ENCODE measurements at regions not wholly inside any gene's neighbourhood (a gene's known extent, or its start where the extent isn't known, plus 50 kb on each side); places are given as distances from the start of the nearest gene placed in this dataset.

DNA sequence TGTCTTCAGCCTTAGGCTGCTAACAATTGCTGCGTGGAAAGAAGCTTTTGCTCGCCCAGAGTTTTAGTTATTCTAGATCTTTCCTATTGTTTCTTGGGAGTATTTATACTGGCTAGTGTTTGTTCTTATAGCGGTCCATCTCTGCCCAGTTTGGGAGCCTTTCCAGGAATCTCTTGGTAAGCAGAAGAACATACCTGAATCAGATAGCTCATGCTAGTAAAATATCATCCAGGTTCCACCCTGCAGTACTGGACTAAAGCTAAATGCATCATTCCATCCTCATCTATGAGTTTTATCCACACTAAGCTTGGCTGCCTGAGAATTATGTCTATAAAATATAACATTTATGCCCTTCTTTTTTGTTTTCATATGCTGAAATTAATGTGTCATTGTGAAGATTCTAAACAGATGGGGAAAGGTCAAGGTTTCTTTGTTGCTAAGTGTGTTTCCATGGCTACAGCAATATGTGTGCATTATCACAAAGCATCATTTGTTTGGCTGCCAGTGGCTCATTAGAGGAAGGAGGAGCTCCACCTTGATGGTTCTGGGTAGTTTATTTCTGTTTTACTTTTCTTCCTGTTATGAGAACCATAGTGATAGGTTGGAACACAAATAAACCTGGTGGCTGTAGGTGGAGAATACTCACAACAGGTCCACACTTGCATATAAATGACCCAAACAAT is 182.8 kb downstream of the PIK3C3 start:
- no peak for DNase-seq (ENCODE audit: low spot score)
- intact Hi-C loops (cut with DNase I) = no loop called here

DNA sequence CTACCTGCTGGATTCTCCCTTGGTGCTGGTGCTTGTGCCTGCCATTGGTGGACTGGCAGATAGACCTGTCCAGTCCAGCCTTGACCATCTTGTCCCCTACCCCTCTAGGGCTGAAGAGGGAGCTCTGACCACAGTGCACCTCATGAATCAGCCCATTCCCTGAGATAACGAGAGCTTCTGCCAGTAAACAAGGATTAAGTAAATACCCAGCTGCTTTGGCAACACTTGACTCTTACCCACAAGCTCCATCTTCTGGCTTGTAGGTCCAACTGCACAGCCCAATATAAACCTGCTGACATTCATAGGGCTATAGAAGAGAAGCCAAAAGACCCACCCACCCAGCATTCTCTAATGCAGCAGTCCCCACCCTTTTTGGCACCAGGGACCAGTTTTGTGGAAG is 186.4 kb downstream of the PIK3C3 start:
- no peak for DNase-seq (ENCODE audit: low spot score)
- intact Hi-C loops (cut with DNase I) = loop anchor here in 1 of 2 donors (1.0 kb wide), 1 partner anchor 48 kb away; no protein-coding TSS in a partner anchor

DNA sequence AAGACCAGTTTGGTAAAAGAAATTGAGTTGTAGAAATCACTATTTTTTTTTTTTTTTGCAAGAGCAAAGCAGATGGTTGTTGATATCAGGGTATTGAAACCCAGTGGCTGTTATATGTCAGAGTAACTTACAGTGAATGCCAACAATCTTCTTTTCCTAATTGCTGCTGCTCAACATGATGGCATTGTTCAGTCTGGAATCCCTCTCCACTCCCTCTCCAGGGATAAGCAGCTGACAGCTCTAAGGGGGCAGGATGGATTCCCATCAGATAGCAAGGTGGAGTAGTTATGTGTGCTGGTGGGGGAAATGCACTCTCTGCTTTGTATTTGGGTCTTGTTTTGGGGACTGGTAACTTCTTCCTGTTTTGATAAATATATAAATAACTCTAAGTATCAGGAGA is 200.0 kb downstream of the PIK3C3 start:
- intact Hi-C loops (cut with DNase I) = no loop called here
- DNase-seq (ENCODE audit: low spot score) = no peak

DNA sequence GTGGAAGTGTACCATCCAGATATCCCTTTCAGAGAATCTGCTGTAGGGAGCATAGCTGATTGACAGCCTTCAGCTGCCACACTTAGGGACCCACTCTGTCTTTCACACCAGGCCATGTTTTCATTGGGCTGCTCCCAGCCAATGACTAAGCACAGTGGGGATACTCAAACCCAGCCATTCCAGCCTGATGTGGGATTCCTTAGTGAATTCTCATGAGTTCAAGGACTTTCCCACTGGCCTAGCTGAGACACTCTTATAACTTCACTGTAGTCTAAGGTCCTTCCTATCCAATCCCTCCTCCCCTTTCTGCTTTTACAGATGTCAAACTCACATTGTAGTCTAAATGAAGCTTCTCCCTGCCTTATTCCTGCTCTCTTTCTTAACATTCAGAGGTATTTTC is 201.2 kb downstream of the PIK3C3 start:
- DNase-seq (ENCODE audit: low spot score) = no peak
- intact Hi-C loops (cut with DNase I) = no loop called here

DNA sequence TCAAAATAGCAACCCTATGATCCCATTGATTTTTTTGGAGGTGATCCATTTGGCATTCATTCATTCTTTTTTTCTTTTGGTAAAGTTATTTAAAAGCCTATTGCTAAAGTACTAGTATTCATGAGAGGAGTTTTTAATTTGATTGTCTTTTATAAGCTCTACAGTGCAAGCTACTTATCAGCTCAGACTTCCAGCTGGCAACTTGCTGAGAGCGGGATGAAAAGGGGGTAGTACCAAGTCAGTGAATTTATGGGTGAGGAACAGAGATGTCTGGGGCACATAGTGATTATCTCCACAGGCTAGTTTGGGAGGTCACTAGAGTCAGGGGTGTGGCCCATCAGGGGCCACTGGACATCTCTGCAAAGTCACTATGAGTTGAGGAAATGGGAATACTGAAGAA is 202.4 kb downstream of the PIK3C3 start:
- no peak for DNase-seq (ENCODE audit: low spot score)
- intact Hi-C loops (cut with DNase I) = no loop called here

DNA sequence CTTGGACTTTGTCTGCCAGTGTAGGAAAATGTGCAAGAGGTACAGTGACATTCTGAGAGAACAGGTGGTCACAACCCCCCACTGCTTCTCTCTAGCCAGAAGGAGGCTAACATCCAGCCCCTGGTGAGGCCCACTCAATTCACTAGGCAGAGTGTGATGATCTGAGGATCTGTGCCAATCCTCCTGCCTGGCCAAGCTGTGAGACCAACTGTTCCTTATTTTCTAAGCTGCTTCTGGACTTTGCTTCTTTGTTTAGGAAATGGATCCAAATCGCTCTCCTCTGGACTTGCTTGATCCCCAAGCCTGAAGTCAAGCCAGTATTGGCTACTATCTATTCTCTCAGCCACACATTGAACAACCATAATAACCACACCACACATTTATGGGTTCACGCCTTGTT is 202.8 kb downstream of the PIK3C3 start:
- intact Hi-C loops (cut with DNase I) = no loop called here
- DNase-seq (ENCODE audit: low spot score) = no peak

DNA sequence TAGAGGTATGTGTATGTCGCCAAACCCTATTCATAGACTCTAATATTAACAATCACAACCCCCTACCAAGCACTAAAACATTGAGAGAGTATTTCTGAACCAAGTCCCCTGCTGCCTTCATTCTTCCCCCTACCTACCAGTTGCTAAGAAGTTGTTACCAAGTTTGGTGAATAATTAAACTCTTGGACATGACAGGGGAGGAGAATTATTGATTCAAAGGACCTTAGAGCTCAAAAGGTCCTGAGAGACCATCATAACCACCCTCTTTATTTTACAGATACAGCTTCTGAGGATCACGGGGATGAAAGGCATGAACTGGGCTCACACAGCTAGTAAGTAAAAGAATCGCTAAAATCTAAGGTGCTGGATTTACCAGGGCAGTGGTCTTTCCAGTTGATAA is 204.1 kb downstream of the PIK3C3 start:
- intact Hi-C loops (cut with DNase I) = no loop called here
- DNase-seq (ENCODE audit: low spot score) = no peak

DNA sequence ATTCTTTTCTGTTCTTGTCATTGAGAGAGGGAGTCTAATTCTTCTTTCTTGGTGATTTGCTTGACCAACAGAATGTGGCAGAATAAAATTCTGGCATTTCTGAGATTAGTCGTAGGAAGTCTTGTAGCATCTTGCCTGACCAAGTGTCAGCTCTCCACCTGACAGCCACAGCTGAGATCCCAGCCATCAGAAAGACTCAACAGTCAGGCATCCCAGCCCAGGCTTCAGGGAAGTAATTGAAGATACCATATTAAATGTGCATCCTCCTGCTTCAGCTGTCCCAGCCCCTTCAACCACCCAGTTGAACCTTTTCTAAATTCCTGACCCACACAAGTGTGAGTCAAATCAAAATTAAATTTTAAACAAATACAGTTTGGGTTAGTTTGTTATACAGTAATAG is 208.3 kb downstream of the PIK3C3 start:
- DNase-seq (ENCODE audit: low spot score) = no peak
- intact Hi-C loops (cut with DNase I) = no loop called here

DNA sequence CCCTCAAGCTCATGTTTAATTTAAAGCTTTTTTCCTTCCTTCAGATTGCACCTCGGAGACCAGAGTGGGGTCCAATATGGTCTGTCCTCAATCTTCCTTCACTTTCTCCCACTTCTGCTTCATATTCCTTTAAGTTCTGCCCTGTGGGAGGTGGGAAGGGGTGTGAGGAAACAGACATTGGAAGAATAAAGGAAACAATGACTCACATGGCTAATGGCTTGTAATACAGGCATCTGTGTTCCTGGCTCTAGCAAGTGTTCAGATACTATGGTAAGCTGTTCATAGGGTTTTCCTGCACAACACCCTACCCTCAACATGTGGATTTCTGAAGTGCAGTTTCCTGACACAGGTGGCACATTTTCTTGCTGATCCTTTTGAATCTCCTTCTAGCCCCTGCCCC is 209.5 kb downstream of the PIK3C3 start:
- no peak for DNase-seq (ENCODE audit: low spot score)
- intact Hi-C loops (cut with DNase I) = no loop called here

DNA sequence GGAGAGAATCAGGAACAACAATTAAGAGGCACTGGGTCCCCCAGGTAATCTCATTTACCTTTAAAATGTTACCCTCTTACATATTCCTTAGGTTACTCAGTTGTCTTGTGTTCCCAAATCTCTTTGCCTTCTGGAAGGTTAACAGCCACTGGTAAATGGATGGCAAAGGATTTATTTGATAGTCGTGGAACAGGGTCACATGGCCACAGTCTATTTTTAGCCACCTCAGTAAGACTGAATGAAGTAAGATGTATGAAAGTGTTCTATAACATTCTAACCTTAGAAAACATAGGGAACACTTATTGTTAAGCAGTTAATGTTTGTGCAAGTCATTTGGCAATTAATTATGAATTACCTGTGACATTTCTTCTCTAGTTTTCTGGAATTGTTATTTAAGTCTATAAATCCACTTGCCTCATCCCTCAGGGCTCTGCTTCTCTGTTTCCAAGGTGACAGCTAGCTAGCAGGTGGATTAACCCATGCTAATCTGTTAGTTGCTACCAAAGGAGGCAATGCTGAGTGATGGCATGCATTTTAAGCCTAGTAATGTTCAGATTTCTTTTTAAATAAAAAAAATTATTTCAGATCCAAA is 211.0 kb downstream of the PIK3C3 start:
- intact Hi-C loops (cut with DNase I) = loop anchor here in 1 of 2 donors (5.0 kb wide), 1 partner anchor 666 kb away; no protein-coding TSS in a partner anchor
- DNase-seq (ENCODE audit: low spot score) = no peak

DNA sequence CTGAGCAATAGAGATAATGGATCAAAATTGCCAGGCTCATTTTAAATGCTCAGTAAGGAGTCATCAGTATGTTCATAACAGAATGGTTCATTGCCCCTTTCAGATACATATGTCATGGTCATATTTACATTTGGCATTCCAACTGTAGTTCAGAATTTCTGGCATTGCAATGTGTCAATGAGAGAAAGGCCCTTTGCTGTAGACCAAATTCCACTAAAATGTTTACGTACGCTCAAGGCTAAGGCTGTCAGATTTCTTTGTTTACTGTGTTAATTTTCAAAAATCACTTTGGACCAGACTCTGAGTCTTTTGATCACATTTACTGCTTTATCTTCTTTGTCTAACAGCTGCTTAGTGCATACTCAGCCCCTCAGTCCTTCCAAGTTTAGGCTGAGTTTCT is 213.5 kb downstream of the PIK3C3 start:
- intact Hi-C loops (cut with DNase I) = loop anchor here in 1 of 2 donors (5.0 kb wide), 1 partner anchor 664 kb away; no protein-coding TSS in a partner anchor
- DNase-seq (ENCODE audit: low spot score) = no peak

DNA sequence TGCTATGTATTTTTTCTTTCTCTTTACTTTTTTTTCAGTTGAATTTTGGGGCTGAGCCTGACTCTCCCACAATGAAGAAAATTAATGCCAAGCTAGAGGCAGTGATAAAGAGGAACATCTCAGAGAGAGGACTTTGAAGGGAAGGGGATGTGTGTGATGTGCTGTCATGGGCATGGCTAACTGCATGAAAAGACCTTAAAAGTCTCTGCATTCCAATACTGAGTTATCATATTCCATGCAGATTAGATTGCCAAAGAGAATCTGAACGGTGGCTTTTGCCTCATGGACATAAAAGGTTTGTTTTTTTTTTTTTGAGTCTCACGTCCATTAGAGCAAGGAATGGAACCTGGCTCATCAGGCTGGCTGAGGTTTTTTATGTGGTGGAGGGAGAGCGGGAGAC is 213.9 kb downstream of the PIK3C3 start:
- intact Hi-C loops (cut with DNase I) = loop anchor here in 1 of 2 donors (5.0 kb wide), 1 partner anchor 663 kb away; no protein-coding TSS in a partner anchor
- no peak for DNase-seq (ENCODE audit: low spot score)

DNA sequence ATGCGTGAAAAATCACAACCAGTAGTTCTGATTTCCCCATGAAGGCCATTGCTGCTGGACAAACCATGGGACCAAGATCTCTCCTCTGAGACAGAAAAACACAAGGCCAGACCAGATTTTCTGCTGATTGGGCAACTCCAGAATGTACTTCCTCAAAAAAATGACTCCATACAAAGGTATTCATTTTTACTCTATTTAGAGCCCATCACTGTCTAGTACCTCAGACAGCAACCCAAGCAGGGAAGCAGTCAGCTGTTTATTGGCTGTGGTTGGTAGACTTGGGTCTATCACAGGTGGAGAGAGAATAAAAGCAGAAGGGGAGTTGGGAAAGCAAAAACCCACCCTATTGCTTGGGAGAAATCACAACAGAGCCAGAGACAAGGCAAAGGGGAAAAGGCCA is 219.9 kb downstream of the PIK3C3 start:
- intact Hi-C loops (cut with DNase I) = no loop called here
- no peak for DNase-seq (ENCODE audit: low spot score)

DNA sequence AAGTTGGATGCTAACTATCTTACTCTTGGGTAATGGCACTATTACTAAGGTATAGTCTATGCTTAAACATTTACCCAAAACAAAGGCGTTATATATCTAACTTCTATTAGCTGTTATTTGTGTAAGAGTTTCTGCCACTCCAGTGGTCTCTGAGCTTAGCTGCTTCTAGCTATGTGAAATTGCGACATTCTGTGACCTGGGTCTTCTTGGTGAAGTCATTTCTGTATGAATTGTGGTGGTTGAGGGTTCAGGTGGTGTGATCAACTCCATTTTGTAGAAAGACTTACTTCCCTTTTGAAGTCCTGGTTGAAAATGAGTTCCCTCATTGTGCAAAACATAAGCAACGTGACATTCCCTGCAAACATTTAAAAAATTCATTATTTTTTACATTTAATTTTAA is 221.6 kb downstream of the PIK3C3 start:
- intact Hi-C loops (cut with DNase I) = no loop called here
- DNase-seq (ENCODE audit: low spot score) = no peak

DNA sequence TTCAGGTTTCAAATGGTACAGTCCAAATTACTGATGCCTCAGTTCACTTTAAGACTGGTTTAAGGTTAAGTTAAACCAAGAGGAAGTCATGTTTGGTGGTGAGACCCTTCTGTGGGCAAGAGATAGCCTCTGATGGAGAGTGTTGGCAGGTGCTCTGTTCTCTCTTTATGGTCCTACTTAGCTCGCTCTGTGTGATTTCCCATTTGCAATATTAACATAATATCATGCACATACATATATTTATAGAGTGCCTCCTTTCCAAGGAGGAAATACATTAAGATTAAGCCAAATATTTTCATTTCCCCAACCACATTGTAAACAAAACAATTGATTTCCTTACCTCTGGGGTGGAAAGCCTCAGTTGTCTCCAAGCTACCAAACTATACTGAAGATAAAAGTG is 222.4 kb downstream of the PIK3C3 start:
- no peak for DNase-seq (ENCODE audit: low spot score)
- intact Hi-C loops (cut with DNase I) = no loop called here

DNA sequence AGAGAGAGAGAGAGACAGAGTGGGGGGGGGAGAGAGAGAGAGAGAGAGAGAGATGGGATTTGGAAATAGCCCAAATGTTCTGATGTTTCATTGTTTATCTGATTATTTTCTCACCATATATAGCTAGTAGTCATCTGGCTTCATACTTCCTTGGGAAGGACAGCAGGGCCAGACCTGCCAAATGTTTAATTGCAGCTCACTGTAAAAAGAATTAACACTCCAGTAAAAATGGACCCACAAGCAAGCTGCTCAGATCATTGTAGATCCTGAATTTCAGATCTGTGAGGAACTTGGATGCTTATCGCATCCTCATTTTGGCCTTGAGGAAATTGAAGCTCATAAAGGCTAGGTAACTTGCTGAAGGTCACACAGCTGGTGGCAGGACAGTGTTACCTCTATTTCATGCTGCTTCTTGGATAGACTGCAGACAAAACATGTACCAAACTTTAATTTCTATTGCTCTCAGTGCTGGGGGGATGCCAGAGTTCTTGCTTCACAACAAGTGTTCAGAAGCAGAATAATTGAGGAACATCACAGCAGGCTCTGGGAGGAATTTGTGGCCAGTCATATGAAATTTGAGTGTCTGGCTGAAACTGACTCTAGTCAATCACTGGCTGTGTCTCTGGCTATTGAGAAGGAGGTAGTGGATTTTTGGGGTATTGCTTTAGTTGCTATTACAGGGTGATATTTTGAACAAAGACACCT is 223.5 kb downstream of the PIK3C3 start:
- no peak for DNase-seq (ENCODE audit: low spot score)
- intact Hi-C loops (cut with DNase I) = no loop called here

DNA sequence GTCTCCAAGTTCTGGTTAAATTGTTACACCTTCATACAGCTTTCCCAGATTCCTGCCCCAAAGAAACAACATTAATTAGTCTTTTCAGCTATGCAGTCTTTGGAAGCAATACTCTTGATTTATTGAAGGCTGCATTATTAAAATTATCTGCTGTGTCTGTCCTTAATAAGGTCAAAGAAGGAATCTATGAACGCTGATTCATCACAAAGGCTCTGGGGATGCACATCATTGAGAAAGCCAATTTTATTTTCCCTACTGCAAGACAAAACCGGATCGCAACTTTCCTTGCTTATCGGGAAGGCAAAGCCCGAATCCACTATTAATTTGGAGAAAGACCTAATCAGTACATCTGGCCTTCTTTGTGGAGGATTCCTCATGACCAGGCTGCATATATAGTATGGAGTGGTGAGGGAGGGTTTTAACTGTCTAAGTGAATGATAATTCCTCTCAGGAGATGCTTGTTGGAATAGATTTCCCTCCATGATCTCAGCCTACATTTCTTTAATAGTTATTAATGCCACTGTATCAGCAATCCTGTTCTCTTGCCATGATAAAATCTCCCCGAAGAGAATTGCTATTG is 224.6 kb downstream of the PIK3C3 start:
- no peak for DNase-seq (ENCODE audit: low spot score)
- intact Hi-C loops (cut with DNase I) = no loop called here

DNA sequence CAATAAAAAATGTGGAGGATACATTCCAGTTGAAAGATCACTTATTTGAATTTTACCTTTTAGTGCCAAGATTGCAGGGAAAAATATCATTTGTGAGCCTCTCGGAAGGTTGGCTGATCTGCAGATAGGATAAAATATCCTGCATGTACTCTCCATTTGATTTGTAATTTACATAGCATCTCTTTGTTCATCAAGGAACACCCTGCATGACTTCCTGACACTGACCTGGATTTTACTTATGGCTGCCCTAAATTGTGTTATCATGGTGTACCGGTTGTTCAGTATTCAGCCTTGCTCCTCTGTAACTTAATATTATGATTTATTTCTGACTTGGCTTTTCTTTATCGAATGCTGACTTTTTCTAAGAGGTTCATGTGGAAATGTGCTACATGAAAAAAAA is 226.4 kb downstream of the PIK3C3 start:
- no peak for DNase-seq (ENCODE audit: low spot score)
- intact Hi-C loops (cut with DNase I) = no loop called here

DNA sequence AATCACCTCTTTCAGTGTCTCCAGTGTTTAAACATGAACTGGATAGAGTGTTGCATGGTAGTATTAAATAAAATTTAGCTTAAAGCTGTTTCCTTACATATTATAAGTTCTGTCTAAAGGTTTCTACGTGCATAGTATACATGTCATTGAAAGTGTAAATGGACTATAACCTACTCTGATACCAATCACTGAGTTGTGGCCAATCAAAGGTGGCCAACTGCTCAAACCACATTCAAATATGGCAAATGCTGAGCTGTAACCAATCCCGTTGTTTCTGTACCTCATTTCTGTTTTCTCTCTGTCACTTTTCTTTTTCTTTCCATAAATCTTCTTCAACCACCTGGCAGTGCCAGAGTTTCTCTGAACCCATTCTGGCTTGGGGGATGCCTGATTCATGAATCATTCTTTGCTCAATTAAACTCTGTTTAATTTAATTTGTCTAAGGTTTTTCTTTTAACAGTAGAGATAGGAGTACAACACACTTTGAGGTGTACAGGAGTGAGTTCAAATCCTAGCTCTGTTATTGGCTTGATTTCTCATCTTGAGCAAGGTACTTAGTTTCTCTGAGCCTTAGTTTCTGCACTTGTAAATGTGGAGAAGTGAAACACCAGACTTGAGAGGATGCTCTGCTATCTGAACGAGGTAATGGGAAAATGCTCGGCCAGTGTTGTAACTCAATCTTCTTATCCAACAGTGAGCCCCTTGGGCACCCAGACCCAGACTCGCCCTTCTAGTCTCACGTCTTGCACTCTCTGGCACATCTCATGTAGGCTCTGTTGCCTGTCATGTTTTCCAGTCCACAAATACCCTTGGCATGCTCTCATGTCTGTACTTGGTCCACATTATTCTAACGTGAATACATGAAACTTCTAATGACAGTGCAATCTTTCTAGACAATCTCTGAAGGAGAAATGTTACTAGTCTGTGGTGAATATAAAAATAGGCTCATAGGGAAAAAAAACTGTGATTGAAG is 228.0 kb downstream of the PIK3C3 start:
- DNase-seq (ENCODE audit: low spot score) = no peak
- intact Hi-C loops (cut with DNase I) = no loop called here

Data from posterior vena cava (tissue), 2 donors.